ENCODE measurements at regions not wholly inside any gene's neighbourhood (a gene's known extent, or its start where the extent isn't known, plus 50 kb on each side); places are given as distances from the start of the nearest gene placed in this dataset.

DNA sequence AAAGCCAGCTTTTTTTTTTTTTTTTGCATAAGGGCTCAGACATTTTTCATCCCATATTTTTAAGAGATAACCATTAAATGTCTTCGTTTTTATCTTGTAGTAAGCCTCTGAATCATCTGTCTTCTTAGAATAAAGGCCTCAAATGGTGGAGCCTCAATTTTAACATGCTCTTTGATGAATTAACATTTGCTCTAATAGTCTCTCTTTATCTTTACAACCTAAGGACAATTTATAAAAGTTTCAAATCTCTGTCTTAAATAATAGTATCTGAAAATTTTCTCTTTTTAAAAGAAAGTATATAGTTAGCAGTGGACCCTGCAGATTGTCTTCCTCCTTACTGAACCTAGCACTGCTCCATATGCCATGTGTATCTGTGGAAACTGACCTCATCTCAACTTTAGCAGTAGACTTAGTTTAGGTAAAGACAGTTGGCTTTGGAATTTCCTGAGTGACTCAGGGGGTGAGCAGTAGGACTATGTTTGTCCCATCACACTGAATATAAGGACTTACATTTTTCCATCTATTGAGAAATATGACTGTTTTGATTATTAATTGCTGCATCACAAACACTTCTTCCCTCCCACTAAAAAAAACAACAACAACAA lies 1658.0 kb downstream of the STIM2 start:
- Histone ChIP-seq H3K9me3 (no peaks in the 10 kb centered on the region), H3K27me3 (no peaks in the 10 kb centered on the region), H3K36me3 (no peaks in the 10 kb centered on the region), H3K4me3 (no peak overlapping the region), H3K4me1 (no peaks in the 10 kb centered on the region), H3K27ac (no peak overlapping the region)
- intact Hi-C loops (cut with DNase I): no loop called here
- TF ChIP-seq, protein P1, sequence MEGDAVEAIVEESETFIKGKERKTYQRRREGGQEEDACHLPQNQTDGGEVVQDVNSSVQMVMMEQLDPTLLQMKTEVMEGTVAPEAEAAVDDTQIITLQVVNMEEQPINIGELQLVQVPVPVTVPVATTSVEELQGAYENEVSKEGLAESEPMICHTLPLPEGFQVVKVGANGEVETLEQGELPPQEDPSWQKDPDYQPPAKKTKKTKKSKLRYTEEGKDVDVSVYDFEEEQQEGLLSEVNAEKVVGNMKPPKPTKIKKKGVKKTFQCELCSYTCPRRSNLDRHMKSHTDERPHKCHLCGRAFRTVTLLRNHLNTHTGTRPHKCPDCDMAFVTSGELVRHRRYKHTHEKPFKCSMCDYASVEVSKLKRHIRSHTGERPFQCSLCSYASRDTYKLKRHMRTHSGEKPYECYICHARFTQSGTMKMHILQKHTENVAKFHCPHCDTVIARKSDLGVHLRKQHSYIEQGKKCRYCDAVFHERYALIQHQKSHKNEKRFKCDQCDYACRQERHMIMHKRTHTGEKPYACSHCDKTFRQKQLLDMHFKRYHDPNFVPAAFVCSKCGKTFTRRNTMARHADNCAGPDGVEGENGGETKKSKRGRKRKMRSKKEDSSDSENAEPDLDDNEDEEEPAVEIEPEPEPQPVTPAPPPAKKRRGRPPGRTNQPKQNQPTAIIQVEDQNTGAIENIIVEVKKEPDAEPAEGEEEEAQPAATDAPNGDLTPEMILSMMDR (IDR thresholded peaks at IDR 0.05): no peak
- DNase-seq (ENCODE audit: low spot score in 2 of 2): no peak

DNA sequence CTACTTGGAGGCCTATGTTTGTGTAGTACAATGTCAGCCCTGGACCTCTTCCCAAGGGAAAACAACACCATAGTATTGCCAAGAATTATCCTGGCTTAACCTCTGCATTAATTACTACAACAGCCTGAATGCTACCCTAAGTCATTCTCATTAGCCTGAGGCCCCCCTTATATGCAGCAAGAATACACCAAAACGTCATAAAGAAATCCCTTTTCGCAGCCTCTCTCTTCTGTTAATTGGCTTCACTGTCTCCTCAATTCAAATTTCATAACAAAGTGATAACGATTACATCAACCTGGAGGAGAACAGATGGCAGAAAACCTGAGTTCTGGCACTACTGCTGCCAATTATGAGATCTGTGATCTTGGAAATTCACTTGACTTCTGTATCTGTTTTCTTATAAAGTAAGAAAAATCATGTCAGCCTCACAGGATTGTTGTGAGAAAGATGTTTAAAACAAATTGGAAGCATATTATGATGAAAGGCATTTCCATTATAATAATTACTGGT lies 1663.1 kb downstream of the STIM2 start:
- Histone ChIP-seq H3K27ac (no peak overlapping the region), H3K4me1 (no peaks in the 10 kb centered on the region), H3K27me3 (no peaks in the 10 kb centered on the region), H3K4me3 (no peak overlapping the region), H3K36me3 (no peaks in the 10 kb centered on the region), H3K9me3 (no peaks in the 10 kb centered on the region)
- intact Hi-C loops (cut with DNase I): no loop called here
- TF ChIP-seq, protein P1 (IDR thresholded peaks at IDR 0.05): no peak
- DNase-seq (ENCODE audit: low spot score in 2 of 2): no peak

DNA sequence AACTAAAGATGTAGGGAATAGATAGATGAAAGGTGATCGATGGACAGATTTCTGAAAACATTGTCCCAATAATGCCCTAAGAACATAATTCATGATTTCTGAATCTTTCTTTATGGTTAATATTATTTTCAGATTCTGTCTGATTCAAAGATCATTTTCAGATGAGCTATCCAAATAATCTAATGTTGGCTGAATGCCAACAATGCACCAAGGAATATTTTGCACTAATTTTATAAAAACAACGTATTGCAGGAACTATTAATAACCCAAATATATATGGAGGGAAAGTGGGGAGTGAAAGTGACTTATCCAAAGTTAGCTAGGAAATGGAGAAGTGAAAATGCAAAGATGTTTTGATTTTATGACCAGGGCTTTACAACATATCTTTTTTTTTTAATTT lies 1675.5 kb downstream of the STIM2 start:
- no peak overlapping the region for H3K27ac ChIP-seq
- TF ChIP-seq, protein P1 (IDR thresholded peaks at IDR 0.05): no peak
- no peaks in the 10 kb centered on the region for H3K4me1 ChIP-seq
- H3K36me3 ChIP-seq: no peaks in the 10 kb centered on the region
- H3K9me3 ChIP-seq: no peaks in the 10 kb centered on the region
- no peak for DNase-seq (ENCODE audit: low spot score in 2 of 2)
- intact Hi-C loops (cut with DNase I): no loop called here
- no peaks in the 10 kb centered on the region for H3K27me3 ChIP-seq
- H3K4me3 ChIP-seq: no peak overlapping the region

DNA sequence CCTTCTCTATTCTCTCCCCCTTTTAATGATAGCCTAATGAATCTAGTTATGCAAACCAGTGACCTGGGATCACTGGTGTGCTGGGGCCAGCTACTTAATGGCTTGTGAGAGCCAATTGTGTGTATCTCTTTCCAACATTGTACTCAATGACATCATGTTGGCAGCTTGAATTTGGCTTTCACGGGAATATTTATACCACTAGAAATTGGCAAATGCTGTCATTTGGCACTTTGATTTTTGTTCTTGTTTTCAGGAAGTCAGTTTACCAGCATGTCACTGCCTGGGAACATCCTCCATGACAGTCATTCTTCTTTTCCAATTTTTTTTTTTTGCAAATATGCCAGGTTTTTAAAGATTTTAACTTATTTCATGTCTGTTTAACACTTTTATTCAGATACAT lies 1685.3 kb downstream of the STIM2 start:
- DNase-seq (ENCODE audit: low spot score in 2 of 2): no peak
- H3K27ac ChIP-seq: no peak overlapping the region
- H3K4me1 ChIP-seq: no peaks in the 10 kb centered on the region
- no peaks in the 10 kb centered on the region for H3K9me3 ChIP-seq
- H3K4me3 ChIP-seq: no peak overlapping the region
- H3K27me3 ChIP-seq: no peaks in the 10 kb centered on the region
- TF ChIP-seq, protein P1 (IDR thresholded peaks at IDR 0.05): no peak
- intact Hi-C loops (cut with DNase I): no loop called here
- no peaks in the 10 kb centered on the region for H3K36me3 ChIP-seq

DNA sequence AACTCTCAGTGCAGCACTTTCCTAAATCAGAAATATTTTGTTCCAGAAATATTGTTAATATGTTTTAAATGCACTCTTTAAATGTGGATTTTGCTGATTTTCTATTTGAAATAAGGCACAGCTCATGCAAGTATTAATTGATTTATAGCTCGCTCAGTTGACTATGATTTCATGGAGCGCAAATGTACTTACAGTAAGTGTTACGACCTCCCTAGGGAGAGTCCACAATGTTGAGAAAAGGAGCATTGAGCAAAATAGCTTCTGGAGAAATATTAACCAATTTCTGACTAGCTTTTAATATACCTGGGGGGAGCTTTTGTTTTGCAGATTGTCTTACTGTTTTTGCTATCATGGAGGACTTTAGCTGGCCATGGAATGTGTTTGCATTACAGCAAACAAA lies 1687.5 kb downstream of the STIM2 start:
- Histone ChIP-seq H3K27me3 (no peaks in the 10 kb centered on the region), H3K36me3 (no peaks in the 10 kb centered on the region), H3K9me3 (no peaks in the 10 kb centered on the region), H3K4me3 (no peak overlapping the region), H3K4me1 (no peaks in the 10 kb centered on the region), H3K27ac (no peak overlapping the region)
- TF ChIP-seq, protein P1 (IDR thresholded peaks at IDR 0.05): no peak
- no peak for DNase-seq (ENCODE audit: low spot score in 2 of 2)
- intact Hi-C loops (cut with DNase I): no loop called here

DNA sequence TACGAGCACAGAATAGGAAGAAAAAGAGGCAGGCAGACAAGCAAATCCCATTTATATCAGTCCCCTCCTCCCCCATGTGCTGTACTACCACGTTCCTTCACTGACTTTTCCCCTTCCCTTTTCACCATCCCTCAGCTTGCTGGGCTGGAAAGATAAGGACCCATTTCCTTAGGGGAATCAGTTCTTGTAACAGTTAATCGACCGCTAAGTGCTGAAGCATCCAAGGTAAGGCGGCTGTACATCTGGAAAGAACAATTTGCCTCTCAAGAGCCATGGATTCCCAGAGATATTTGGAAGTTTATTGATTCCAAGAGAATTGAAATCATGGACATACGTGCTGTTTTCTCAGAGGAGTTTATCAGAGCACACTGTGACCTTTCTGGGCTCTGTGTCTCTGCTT lies 1688.0 kb downstream of the STIM2 start:
- intact Hi-C loops (cut with DNase I): no loop called here
- TF ChIP-seq, protein P1 (IDR thresholded peaks at IDR 0.05): no peak
- Histone ChIP-seq H3K36me3 (no peaks in the 10 kb centered on the region), H3K27me3 (no peaks in the 10 kb centered on the region), H3K4me3 (no peak overlapping the region), H3K27ac (no peak overlapping the region), H3K4me1 (no peaks in the 10 kb centered on the region), H3K9me3 (no peaks in the 10 kb centered on the region)
- DNase-seq (ENCODE audit: low spot score in 2 of 2): no peak

Measured in ascending aorta (tissue), 2 donors.